Hepatocyte (in vitro differentiated cells): ENCODE measurements at regions not wholly inside any gene's neighbourhood (a gene's known extent, or its start where the extent isn't known, plus 50 kb on each side); places are given as distances from the start of the nearest gene placed in this dataset.
"Not testable (repeated sequence)": the region's sequence is repeated elsewhere in the genome, so short reads cannot be mapped to it uniquely, and the experiment has no call there.

ENCODE experiments used
- DNase-seq: peaks from one replicate; pipeline ENCODE4 v3.0.0-alpha.2; 2016; ENCODE audit warnings: low spot score
- H2AFZ ChIP-seq: fragments of 200-600 bp; sonication (generic); 2 replicates; pipeline ENCODE4 v1.6.0; 2016; ENCODE audit warnings: antibody characterized with exemption, mild to moderate bottlenecking
- H3K27ac ChIP-seq: fragments of 200-600 bp; sonication (generic); 2 replicates; pipeline ENCODE4 v1.5.1; 2016; ENCODE audit warnings: mild to moderate bottlenecking
- H3K27me3 ChIP-seq: fragments of 200-600 bp; sonication (generic); 2 replicates; pipeline ENCODE4 v1.6.1; 2016
- H3K36me3 ChIP-seq: fragments of 200-600 bp; sonication (generic); replicated peaks from 2 replicates; pipeline ENCODE4 v1.5.1; 2016; ENCODE audit warnings: low read depth; ENCODE audit not compliant: insufficient read depth
- H3K4me1 ChIP-seq: fragments of 200-600 bp; sonication (generic); 2 replicates; pipeline ENCODE4 v1.5.1; 2016; ENCODE audit warnings: mild to moderate bottlenecking, moderate library complexity; ENCODE audit not compliant: insufficient read depth
- H3K4me2 ChIP-seq: fragments of 200-600 bp; sonication (generic); 2 replicates; pipeline ENCODE4 v1.6.0; 2016
- H3K4me3 ChIP-seq: fragments of 200-600 bp; sonication (generic); 2 replicates; pipeline ENCODE4 v1.5.1; 2016; ENCODE audit warnings: mild to moderate bottlenecking
- H3K79me2 ChIP-seq: fragments of 200-600 bp; sonication (generic); 2 replicates; pipeline ENCODE4 v1.6.0; 2017; ENCODE audit warnings: mild to moderate bottlenecking
- H3K9me2 ChIP-seq: fragments of 200-600 bp; sonication (generic); replicated peaks from 2 replicates; pipeline ENCODE4 v1.6.0; 2017; ENCODE audit warnings: mild to moderate bottlenecking; ENCODE audit not compliant: insufficient read depth
- H3K9me3 ChIP-seq: fragments of 200-600 bp; sonication (generic); 2 replicates; pipeline ENCODE4 v1.5.1; 2016; ENCODE audit warnings: low read depth, mild to moderate bottlenecking
- H4K20me1 ChIP-seq: fragments of 200-600 bp; sonication (generic); 2 replicates; pipeline ENCODE4 v1.6.0; 2016; ENCODE audit warnings: mild to moderate bottlenecking; ENCODE audit not compliant: insufficient read depth, poor library complexity, severe bottlenecking
- EZH2 ChIP-seq: fragments of 200-600 bp; sonication (generic); IDR thresholded peaks from 2 replicates; pipeline ENCODE4 v1.6.1; 2016; ENCODE audit warnings: antibody characterized with exemption, mild to moderate bottlenecking, borderline replicate concordance
- EZH2phosphoT487 ChIP-seq: fragments of 200-600 bp; sonication (generic); IDR thresholded peaks from one replicate; pipeline ENCODE4 v1.6.1; 2018; ENCODE audit warnings: antibody characterized with exemption, mild to moderate bottlenecking, low read depth, moderate library complexity; ENCODE audit not compliant: unreplicated experiment, severe bottlenecking
- WGBS: methylation state at CpG from one replicate; pipeline ENCODE4 v1.1.6; 2016; ENCODE audit warnings: low lambda C conversion rate; ENCODE audit errors: missing lambda C conversion rate; 5-methylcytosine and 5-hydroxymethylcytosine counted together
- TF ChIP-seq, protein P1 (sequence below): fragments of 200-600 bp; sonication (generic); IDR thresholded peaks from 2 replicates; pipeline ENCODE4 v1.5.1; 2016; ENCODE audit warnings: antibody characterized with exemption, mild to moderate bottlenecking; ENCODE audit not compliant: poor library complexity

- WGBS: 70% methylated on average over 5 of the region's 5 CpGs
- Histone ChIP-seq H3K36me3 (no peaks in the 10 kb centered on the region), H3K9me3 (no peaks in the 10 kb centered on the region), H3K27me3 (no peaks in the 10 kb centered on the region), H3K9me2 (no peaks in the 10 kb centered on the region), H3K4me1 (no peaks in the 10 kb centered on the region), H2AFZ (no peak overlapping the region), H3K79me2 (no peaks in the 10 kb centered on the region), H4K20me1 (no peaks in the 10 kb centered on the region), H3K4me2 (no peak overlapping the region), H3K27ac (no peak overlapping the region), H3K4me3 (no peak overlapping the region)
- DNase-seq: no peak
- TF ChIP-seq EZH2phosphoT487: no peak
- TF ChIP-seq, protein P1, sequence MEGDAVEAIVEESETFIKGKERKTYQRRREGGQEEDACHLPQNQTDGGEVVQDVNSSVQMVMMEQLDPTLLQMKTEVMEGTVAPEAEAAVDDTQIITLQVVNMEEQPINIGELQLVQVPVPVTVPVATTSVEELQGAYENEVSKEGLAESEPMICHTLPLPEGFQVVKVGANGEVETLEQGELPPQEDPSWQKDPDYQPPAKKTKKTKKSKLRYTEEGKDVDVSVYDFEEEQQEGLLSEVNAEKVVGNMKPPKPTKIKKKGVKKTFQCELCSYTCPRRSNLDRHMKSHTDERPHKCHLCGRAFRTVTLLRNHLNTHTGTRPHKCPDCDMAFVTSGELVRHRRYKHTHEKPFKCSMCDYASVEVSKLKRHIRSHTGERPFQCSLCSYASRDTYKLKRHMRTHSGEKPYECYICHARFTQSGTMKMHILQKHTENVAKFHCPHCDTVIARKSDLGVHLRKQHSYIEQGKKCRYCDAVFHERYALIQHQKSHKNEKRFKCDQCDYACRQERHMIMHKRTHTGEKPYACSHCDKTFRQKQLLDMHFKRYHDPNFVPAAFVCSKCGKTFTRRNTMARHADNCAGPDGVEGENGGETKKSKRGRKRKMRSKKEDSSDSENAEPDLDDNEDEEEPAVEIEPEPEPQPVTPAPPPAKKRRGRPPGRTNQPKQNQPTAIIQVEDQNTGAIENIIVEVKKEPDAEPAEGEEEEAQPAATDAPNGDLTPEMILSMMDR: no peak
- no peak for TF ChIP-seq EZH2
These were observed 438.9 kb downstream of the ARL4A start for GRCh38 chr7:13126347-13126746.

GRCh38 chr7:13130321-13130720, 442.9 kb downstream of the ARL4A start:
- H3K4me2 ChIP-seq: no peak overlapping the region
- H4K20me1 ChIP-seq: no peaks in the 10 kb centered on the region
- DNase-seq: no peak
- WGBS: 91% methylated on average over 4 of the region's 4 CpGs
- H3K4me3 ChIP-seq: no peak overlapping the region
- no peaks in the 10 kb centered on the region for H3K4me1 ChIP-seq
- no peaks in the 10 kb centered on the region for H3K79me2 ChIP-seq
- no peaks in the 10 kb centered on the region for H3K27me3 ChIP-seq
- no peak overlapping the region for H3K27ac ChIP-seq
- no peaks in the 10 kb centered on the region for H3K9me2 ChIP-seq
- H3K9me3 ChIP-seq: no peaks in the 10 kb centered on the region
- H2AFZ ChIP-seq: no peak overlapping the region
- no peaks in the 10 kb centered on the region for H3K36me3 ChIP-seq
- TF ChIP-seq, protein P1: no peak
- TF ChIP-seq EZH2 (no peak), EZH2phosphoT487 (no peak)

GRCh38 chr7:13130906-13131305, 443.5 kb downstream of the ARL4A start:
- H3K9me2 ChIP-seq, H3K4me3 ChIP-seq, H3K4me1 ChIP-seq, DNase-seq, H4K20me1 ChIP-seq, H3K9me3 ChIP-seq, H3K27ac ChIP-seq, H3K4me2 ChIP-seq, H3K36me3 ChIP-seq, H3K79me2 ChIP-seq, H2AFZ ChIP-seq, H3K27me3 ChIP-seq: not testable (repeated sequence)
- WGBS: 94% methylated on average over 3 of the region's 3 CpGs

- H3K27me3 ChIP-seq: no peaks in the 10 kb centered on the region
- no peaks in the 10 kb centered on the region for H3K9me3 ChIP-seq
- H3K4me1 ChIP-seq: no peaks in the 10 kb centered on the region
- H2AFZ ChIP-seq: no peak overlapping the region
- H3K4me3 ChIP-seq: no peak overlapping the region
- no peak for DNase-seq
- no peaks in the 10 kb centered on the region for H4K20me1 ChIP-seq
- no peaks in the 10 kb centered on the region for H3K9me2 ChIP-seq
- no peak overlapping the region for H3K4me2 ChIP-seq
- no peaks in the 10 kb centered on the region for H3K79me2 ChIP-seq
- TF ChIP-seq EZH2phosphoT487: no peak
- TF ChIP-seq, protein P1: no peak
- H3K27ac ChIP-seq: no peak overlapping the region
- no peaks in the 10 kb centered on the region for H3K36me3 ChIP-seq
These were observed 444.9 kb downstream of the ARL4A start for GRCh38 chr7:13132314-13132713.

GRCh38 chr7:13136345-13136744, 448.9 kb downstream of the ARL4A start:
- WGBS: 87% methylated on average over 6 of the region's 6 CpGs
- H3K4me2 ChIP-seq, H3K4me3 ChIP-seq, H3K9me3 ChIP-seq, H3K79me2 ChIP-seq, H3K9me2 ChIP-seq, H3K36me3 ChIP-seq, H2AFZ ChIP-seq, H3K4me1 ChIP-seq, DNase-seq, H3K27me3 ChIP-seq, H4K20me1 ChIP-seq, H3K27ac ChIP-seq: not testable (repeated sequence)
